Liver (tissue), 8 donors: ENCODE measurements at regions not wholly inside any gene's neighbourhood (a gene's known extent, or its start where the extent isn't known, plus 50 kb on each side); places are given as distances from the start of the nearest gene placed in this dataset.

Source experiments
- DNase-seq: peaks from one replicate; pipeline ENCODE4 v3.0.0-alpha.2; 2017; ENCODE audit warnings: low spot score
- H3K27ac ChIP-seq, 2 donors: one replicate each; pipeline ENCODE4 v1.7.0; 2013; ENCODE audit warnings: inconsistent platforms in 2 of 2, low read length in 2 of 2, control low read depth in 1 of 2, low read depth in 1 of 2, mild to moderate bottlenecking in 1 of 2
- H3K27me3 ChIP-seq, 4 donors: one replicate each; pipeline versions ENCODE4 v1.6.1 to v1.7.0; 2013; ENCODE audit warnings: low read length in 3 of 4, inconsistent platforms in 1 of 4, mild to moderate bottlenecking in 1 of 4, moderate library complexity in 1 of 4; ENCODE audit not compliant: control insufficient read depth in 4 of 4, insufficient read depth in 4 of 4
- H3K36me3 ChIP-seq, 4 donors: one replicate each; pipeline versions ENCODE4 v1.6.1 to v1.7.0; 2013; ENCODE audit warnings: low read length in 3 of 4, mild to moderate bottlenecking in 3 of 4, low read depth in 1 of 4, moderate library complexity in 1 of 4; ENCODE audit not compliant: control insufficient read depth in 4 of 4, insufficient read depth in 3 of 4
- H3K4me1 ChIP-seq, 4 donors: one replicate each; pipeline versions ENCODE4 v1.6.1 to v1.7.0; 2013; ENCODE audit warnings: low read length in 3 of 4, mild to moderate bottlenecking in 3 of 4, moderate library complexity in 1 of 4; ENCODE audit not compliant: control insufficient read depth in 4 of 4, insufficient read depth in 4 of 4
- H3K4me3 ChIP-seq, 3 donors: one replicate each; pipeline versions ENCODE4 v1.6.1 to v1.7.0; 2013; ENCODE audit warnings: low read length in 3 of 3, control low read depth in 1 of 3, low read depth in 1 of 3, mild to moderate bottlenecking in 1 of 3
- H3K9ac ChIP-seq, 2 donors: one replicate each; pipeline ENCODE4 v1.7.0; 2013; ENCODE audit warnings: low read length in 2 of 2, mild to moderate bottlenecking in 2 of 2, moderate library complexity in 2 of 2, control low read depth in 1 of 2, low read depth in 1 of 2
- H3K9me3 ChIP-seq, 4 donors: one replicate each; pipeline versions ENCODE4 v1.6.1 to v1.7.0; 2013; ENCODE audit warnings: low read length in 3 of 4; ENCODE audit not compliant: control insufficient read depth in 4 of 4
- CTCF ChIP-seq: fragments of 150-350 bp; IDR thresholded peaks from 2 replicates; pipeline ENCODE4 v1.5.1; 2017; ENCODE audit warnings: improper control_type of control experiment, low read depth, low read length; ENCODE audit not compliant: missing input control
- EGR1 ChIP-seq, 2 donors: IDR thresholded peaks; 2 replicates each; pipeline ENCODE4 v1.6.1; 2016 to 2018; ENCODE audit warnings: antibody characterized with exemption in 2 of 2, low read depth in 2 of 2
- FOXA2 ChIP-seq: IDR thresholded peaks from 2 replicates; pipeline ENCODE4 v1.6.1; 2016; ENCODE audit warnings: antibody characterized with exemption
- HNF4G ChIP-seq: IDR thresholded peaks from 2 replicates; pipeline ENCODE4 v1.6.1; 2016; ENCODE audit warnings: antibody characterized with exemption
- JUND ChIP-seq, 2 donors: IDR thresholded peaks; 2 replicates each; pipeline ENCODE4 v1.6.1; 2016; ENCODE audit warnings: antibody characterized with exemption in 2 of 2
- MAX ChIP-seq: IDR thresholded peaks from 2 replicates; pipeline ENCODE4 v1.6.1; 2016; ENCODE audit warnings: antibody characterized with exemption
- NR2F2 ChIP-seq: IDR thresholded peaks from 2 replicates; pipeline ENCODE4 v1.6.1; 2016; ENCODE audit warnings: antibody characterized with exemption
- RAD21 ChIP-seq, 2 donors: IDR thresholded peaks; 2 replicates each; pipeline ENCODE4 v1.6.1; 2016; ENCODE audit warnings: antibody characterized with exemption in 2 of 2, mild to moderate bottlenecking in 2 of 2
- RXRA ChIP-seq, 2 donors: IDR thresholded peaks; 2 replicates each; pipeline ENCODE4 v1.6.1; 2017 to 2018; ENCODE audit warnings: antibody characterized with exemption in 2 of 2, mild to moderate bottlenecking in 1 of 2
- SP1 ChIP-seq: IDR thresholded peaks from 2 replicates; pipeline ENCODE4 v1.6.1; 2018; ENCODE audit warnings: antibody characterized with exemption, mild to moderate bottlenecking
- TAF1 ChIP-seq: conservative IDR thresholded peaks from 2 replicates; pipeline ENCODE4 v1.6.1; 2016; ENCODE audit warnings: antibody characterized with exemption, mild to moderate bottlenecking
- YY1 ChIP-seq: IDR thresholded peaks from 2 replicates; pipeline ENCODE4 v1.6.1; 2016; ENCODE audit warnings: antibody characterized with exemption, mild to moderate bottlenecking
- WGBS: extraction: QIAGEN DNeasy Blood & Tissue Kit; methylation state at CpG from one replicate; pipeline ENCODE4 v1.1.7; 2013; 5-methylcytosine and 5-hydroxymethylcytosine counted together
- TF ChIP-seq, protein P1 (sequence below): IDR thresholded peaks from 2 replicates; pipeline ENCODE4 v1.6.1; 2016; ENCODE audit warnings: antibody characterized with exemption, mild to moderate bottlenecking
- TF ChIP-seq, protein P2 (sequence below): IDR thresholded peaks from 2 replicates; pipeline ENCODE4 v1.6.1; 2016; ENCODE audit warnings: antibody characterized with exemption
- donor health status: healthy.
- donor health status: healthy.
- donor health status: healthy.
- donor health status: healthy.
- donor health status: healthy.

DNA sequence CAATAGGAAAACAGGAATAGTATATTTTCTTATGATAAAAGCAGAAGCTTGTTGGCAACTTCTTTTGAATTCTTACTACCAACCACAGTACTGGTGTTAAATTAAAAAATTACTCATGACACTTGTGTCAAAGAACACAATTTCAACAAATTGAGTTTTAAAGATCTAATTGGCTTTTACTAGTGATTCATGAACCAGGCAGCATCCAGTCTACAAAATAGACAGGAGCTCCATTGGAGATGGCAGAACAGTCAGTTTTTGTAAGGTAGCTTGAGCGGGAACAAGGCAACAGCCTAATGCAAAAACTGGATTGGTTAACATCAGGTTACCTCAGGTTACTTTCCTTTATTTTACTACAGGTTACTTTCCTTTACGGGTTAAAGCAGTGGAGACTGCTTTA lies 181.3 kb upstream of the THBS1 start:
- H3K4me1 ChIP-seq: no peaks in the 10 kb centered on the region
- no peak overlapping the region for H3K9ac ChIP-seq
- TF ChIP-seq YY1 (no peak), HNF4G (no peak), FOXA2 (no peak), SP1 (no peak), CTCF (no peak), NR2F2 (no peak), MAX (no peak), RXRA (IDR thresholded peaks at IDR 0.05) (no peak)
- WGBS: 98% methylated on average over 2 of the region's 2 CpGs
- no peak overlapping the region for H3K4me3 ChIP-seq
- no peak overlapping the region for H3K27ac ChIP-seq
- no peaks in the 10 kb centered on the region for H3K36me3 ChIP-seq
- H3K27me3 ChIP-seq: no peaks in the 10 kb centered on the region
- no peaks in the 10 kb centered on the region for H3K9me3 ChIP-seq
- no peak for DNase-seq

DNA sequence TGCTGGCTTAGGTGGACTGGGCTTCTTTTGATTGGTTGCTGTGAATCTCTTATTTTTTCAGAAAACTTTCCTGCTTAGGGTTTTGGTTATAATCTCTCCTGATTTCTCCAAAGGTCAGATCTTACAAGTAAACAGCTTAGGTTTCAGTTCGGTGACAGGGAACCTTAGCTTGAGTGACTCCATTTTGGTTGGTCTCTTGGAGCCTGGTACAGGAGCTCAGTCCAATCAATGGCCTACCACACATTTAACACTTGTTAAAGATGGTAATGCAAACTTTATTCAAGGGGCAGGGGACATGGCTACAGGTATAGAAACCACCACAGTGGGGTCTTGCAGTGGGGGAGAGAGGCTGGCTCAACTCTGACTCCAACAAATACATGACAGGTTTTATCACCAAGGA lies 180.9 kb upstream of the THBS1 start:
- TF ChIP-seq RXRA (IDR thresholded peaks at IDR 0.05) (no peak), SP1 (no peak), CTCF (no peak), RAD21 (IDR thresholded peaks at IDR 0.05) (no peak), JUND (IDR thresholded peaks at IDR 0.05) (no peak), EGR1 (IDR thresholded peaks at IDR 0.05; ENCODE audit: low read depth in 2 of 2) (no peak), YY1 (no peak), TAF1 (no peak), MAX (no peak), NR2F2 (no peak)
- TF ChIP-seq, protein P1, sequence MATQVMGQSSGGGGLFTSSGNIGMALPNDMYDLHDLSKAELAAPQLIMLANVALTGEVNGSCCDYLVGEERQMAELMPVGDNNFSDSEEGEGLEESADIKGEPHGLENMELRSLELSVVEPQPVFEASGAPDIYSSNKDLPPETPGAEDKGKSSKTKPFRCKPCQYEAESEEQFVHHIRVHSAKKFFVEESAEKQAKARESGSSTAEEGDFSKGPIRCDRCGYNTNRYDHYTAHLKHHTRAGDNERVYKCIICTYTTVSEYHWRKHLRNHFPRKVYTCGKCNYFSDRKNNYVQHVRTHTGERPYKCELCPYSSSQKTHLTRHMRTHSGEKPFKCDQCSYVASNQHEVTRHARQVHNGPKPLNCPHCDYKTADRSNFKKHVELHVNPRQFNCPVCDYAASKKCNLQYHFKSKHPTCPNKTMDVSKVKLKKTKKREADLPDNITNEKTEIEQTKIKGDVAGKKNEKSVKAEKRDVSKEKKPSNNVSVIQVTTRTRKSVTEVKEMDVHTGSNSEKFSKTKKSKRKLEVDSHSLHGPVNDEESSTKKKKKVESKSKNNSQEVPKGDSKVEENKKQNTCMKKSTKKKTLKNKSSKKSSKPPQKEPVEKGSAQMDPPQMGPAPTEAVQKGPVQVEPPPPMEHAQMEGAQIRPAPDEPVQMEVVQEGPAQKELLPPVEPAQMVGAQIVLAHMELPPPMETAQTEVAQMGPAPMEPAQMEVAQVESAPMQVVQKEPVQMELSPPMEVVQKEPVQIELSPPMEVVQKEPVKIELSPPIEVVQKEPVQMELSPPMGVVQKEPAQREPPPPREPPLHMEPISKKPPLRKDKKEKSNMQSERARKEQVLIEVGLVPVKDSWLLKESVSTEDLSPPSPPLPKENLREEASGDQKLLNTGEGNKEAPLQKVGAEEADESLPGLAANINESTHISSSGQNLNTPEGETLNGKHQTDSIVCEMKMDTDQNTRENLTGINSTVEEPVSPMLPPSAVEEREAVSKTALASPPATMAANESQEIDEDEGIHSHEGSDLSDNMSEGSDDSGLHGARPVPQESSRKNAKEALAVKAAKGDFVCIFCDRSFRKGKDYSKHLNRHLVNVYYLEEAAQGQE: no peak
- TF ChIP-seq, protein P2, sequence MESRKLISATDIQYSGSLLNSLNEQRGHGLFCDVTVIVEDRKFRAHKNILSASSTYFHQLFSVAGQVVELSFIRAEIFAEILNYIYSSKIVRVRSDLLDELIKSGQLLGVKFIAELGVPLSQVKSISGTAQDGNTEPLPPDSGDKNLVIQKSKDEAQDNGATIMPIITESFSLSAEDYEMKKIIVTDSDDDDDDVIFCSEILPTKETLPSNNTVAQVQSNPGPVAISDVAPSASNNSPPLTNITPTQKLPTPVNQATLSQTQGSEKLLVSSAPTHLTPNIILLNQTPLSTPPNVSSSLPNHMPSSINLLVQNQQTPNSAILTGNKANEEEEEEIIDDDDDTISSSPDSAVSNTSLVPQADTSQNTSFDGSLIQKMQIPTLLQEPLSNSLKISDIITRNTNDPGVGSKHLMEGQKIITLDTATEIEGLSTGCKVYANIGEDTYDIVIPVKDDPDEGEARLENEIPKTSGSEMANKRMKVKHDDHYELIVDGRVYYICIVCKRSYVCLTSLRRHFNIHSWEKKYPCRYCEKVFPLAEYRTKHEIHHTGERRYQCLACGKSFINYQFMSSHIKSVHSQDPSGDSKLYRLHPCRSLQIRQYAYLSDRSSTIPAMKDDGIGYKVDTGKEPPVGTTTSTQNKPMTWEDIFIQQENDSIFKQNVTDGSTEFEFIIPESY: no peak
- Histone ChIP-seq H3K27me3 (no peaks in the 10 kb centered on the region), H3K36me3 (no peaks in the 10 kb centered on the region), H3K9ac (no peak overlapping the region), H3K4me1 (no peaks in the 10 kb centered on the region), H3K9me3 (no peaks in the 10 kb centered on the region), H3K27ac (no peak overlapping the region), H3K4me3 (no peak overlapping the region)
- WGBS: 97% methylated on average over 1 of the region's 1 CpG
- no peak for DNase-seq
